Spleen (tissue), 7 donors: ENCODE measurements at regions not wholly inside any gene's neighbourhood (a gene's known extent, or its start where the extent isn't known, plus 50 kb on each side); places are given as distances from the start of the nearest gene placed in this dataset.

Source experiments
- CTCF ChIP-seq, 11 experiments: fragments of 200-600 bp in 7 of 11; fragments of 450-650 bp in 4 of 11; sonication (generic) in 4 of 11; IDR thresholded peaks in 8 of 11; conservative IDR thresholded peaks in 3 of 11; 1 replicate in 7 of 11; 2 replicates in 4 of 11; pipeline versions ENCODE4 v1.4.0 to v1.8.0; 2016 to 2021; ENCODE audit warnings: antibody characterized with exemption in 11 of 11, inconsistent platforms in 4 of 11, mild to moderate bottlenecking in 1 of 11
- POLR2A ChIP-seq, 3 donors: fragments of 450-650 bp; IDR thresholded peaks; one replicate each; pipeline ENCODE4 v1.5.1; 2017; ENCODE audit warnings: antibody characterized with exemption in 3 of 3, mild to moderate bottlenecking in 1 of 3
- POLR2AphosphoS5 ChIP-seq, 3 donors: sonication (generic); formaldehyde crosslinking; IDR thresholded peaks; one replicate each; pipeline ENCODE4 v1.5.1; 2017; ENCODE audit warnings: antibody characterized with exemption in 3 of 3
- donor health status: DM: no; HTN: no; CAD: no; lungs with moderate emphysema.
- donor health status: DM: no; HTN: no; CAD: no.
- donor health status: DM: no; HTN: no; CAD: no.

- TF ChIP-seq CTCF (IDR thresholded peaks at IDR 0.05 in 8 of 11, conservative IDR thresholded peaks at IDR 0.05 in 3 of 11), result no peak
- TF ChIP-seq POLR2AphosphoS5 (IDR thresholded peaks at IDR 0.05), result no peak
- no peak for TF ChIP-seq POLR2A (IDR thresholded peaks at IDR 0.05)
Observed at GRCh38 chr17:71505981-71506380, 614.8 kb upstream of the SOX9 start.
